BJ (cell line): ENCODE measurements at regions not wholly inside any gene's neighbourhood (a gene's known extent, or its start where the extent isn't known, plus 50 kb on each side); places are given as distances from the start of the nearest gene placed in this dataset.

Experiments used
- CTCF ChIA-PET: fragments of 350-600 bp; formaldehyde crosslinking; extraction: SDS; loops from one replicate; lab custom pipeline; 2021; ENCODE audit warnings: antibody characterized with exemption, inconsistent platforms; lab: Yijun Ruan, JAX
- POLR2A ChIA-PET: fragments of 300-600 bp; sonication (Branson Sonifier 250); formaldehyde crosslinking; extraction: SDS; loops from one replicate; lab custom pipeline; 2021; ENCODE audit warnings: antibody characterized with exemption; lab: Charles Lee
- DNase-seq: peaks from one replicate; pipeline ENCODE4 v3.0.0-alpha.2; 2011; ENCODE audit warnings: low read depth
- H3K27me3 ChIP-seq: 2 replicates; pipeline ENCODE4 v1.6.0; 2011; ENCODE audit warnings: low read length; ENCODE audit not compliant: control insufficient read depth, insufficient read depth
- H3K36me3 ChIP-seq: 2 replicates; pipeline ENCODE4 v1.5.1; 2011; ENCODE audit warnings: low read length; ENCODE audit not compliant: control insufficient read depth, insufficient read depth
- H3K4me3 ChIP-seq: 2 replicates; pipeline ENCODE4 v1.5.1; 2011; ENCODE audit warnings: low read depth, mild to moderate bottlenecking, control low read depth, low read length
- CTCF ChIP-seq: IDR thresholded peaks from 2 replicates; pipeline ENCODE4 v1.5.1; 2011; ENCODE audit warnings: low read depth, mild to moderate bottlenecking, control low read depth, inconsistent platforms, low read length, moderate library complexity; ENCODE audit not compliant: insufficient read depth

- Histone ChIP-seq H3K4me3 (no peak overlapping the region), H3K36me3 (no peaks in the 10 kb centered on the region), H3K27me3 (peaks cover 10% of the 10 kb centered on the region)
- DNase-seq, result no peak
- ChIA-PET POLR2A (no interaction called here), CTCF (interaction anchor here (0.8 to 3.2 kb wide), 3 partner anchors 8 to 152 kb away, joined by 3 to 10 read pairs (median 3); no protein-coding TSS in a partner anchor)
- TF ChIP-seq CTCF, result no peak
Measured at GRCh38 chr11:45079075-45079444, 67.4 kb upstream of the PRDM11 start.

DNA sequence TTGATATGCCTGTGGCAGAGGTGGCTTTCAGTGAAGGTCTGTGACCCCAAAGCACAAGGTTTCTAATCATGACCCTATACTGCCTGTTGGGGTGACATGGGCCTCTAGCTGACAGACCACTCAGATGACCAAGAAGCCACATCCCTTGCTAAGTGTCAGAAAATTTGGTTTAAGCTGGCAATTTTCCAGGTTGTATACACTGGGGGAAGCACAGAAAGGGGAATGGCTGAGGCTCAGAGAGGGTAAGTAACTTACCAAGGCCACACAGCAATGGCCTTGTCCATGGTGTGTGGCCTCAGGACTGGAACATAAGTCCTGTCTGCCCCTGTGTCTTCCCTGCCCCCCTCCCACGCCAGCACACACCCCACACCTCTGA, 66.9 kb upstream of the PRDM11 start:
- TF ChIP-seq CTCF, result no peak
- H3K27me3 ChIP-seq, result peaks cover 10% of the 10 kb centered on the region
- ChIA-PET CTCF (interaction anchor here (0.9 to 3.2 kb wide), 3 partner anchors 8 to 25 kb away, joined by 3 to 10 read pairs (median 4); no protein-coding TSS in a partner anchor), POLR2A (no interaction called here)
- no peak for DNase-seq
- H3K4me3 ChIP-seq, result no peak overlapping the region
- H3K36me3 ChIP-seq, result no peaks in the 10 kb centered on the region

GRCh38 chr11:45079943-45080719, 66.3 kb upstream of the PRDM11 start:
- H3K27me3 ChIP-seq, result peaks cover 10% of the 10 kb centered on the region
- ChIA-PET POLR2A (no interaction called here), CTCF (interaction anchor here (1.5 to 3.2 kb wide), 4 partner anchors 18 to 153 kb away, joined by 4 to 10 read pairs (median 6); no protein-coding TSS in a partner anchor)
- DNase-seq, result no peak
- H3K36me3 ChIP-seq, result no peaks in the 10 kb centered on the region
- no peak for TF ChIP-seq CTCF
- no peak overlapping the region for H3K4me3 ChIP-seq

- ChIA-PET POLR2A (no interaction called here), CTCF (interaction anchor here (1.2 to 2.2 kb wide), 4 partner anchors 20 to 156 kb away, joined by 3 to 8 read pairs (median 4); no protein-coding TSS in a partner anchor)
Measured at GRCh38 chr11:45082744-45083543, 63.5 kb upstream of the PRDM11 start.

More at GRCh38 chr11:45082744-45083543, 63.5 kb upstream of the PRDM11 start:
- H3K36me3 ChIP-seq, result no peaks in the 10 kb centered on the region
- DNase-seq, result no peak
- H3K4me3 ChIP-seq, result no peak overlapping the region
- H3K27me3 ChIP-seq, result peaks cover 7% of the 10 kb centered on the region
- no peak for TF ChIP-seq CTCF
